Uterus (tissue), 2 donors: ENCODE measurements at regions not wholly inside any gene's neighbourhood (a gene's known extent, or its start where the extent isn't known, plus 50 kb on each side); places are given as distances from the start of the nearest gene placed in this dataset.

ENCODE experiments used
- POLR2A ChIP-seq, 2 donors: fragments of 450-650 bp; IDR thresholded peaks; one replicate each; pipeline ENCODE4 v1.6.1; 2016; ENCODE audit warnings: antibody characterized with exemption in 2 of 2, mild to moderate bottlenecking in 1 of 2, moderate library complexity in 1 of 2
- TF ChIP-seq, protein P1 (sequence below), 4 experiments: fragments of 200-600 bp in 2 of 4; fragments of 450-650 bp in 2 of 4; sonication (generic) in 2 of 4; IDR thresholded peaks; one replicate each; pipeline ENCODE4 v1.5.1; 2016 to 2019; ENCODE audit warnings: antibody characterized with exemption in 4 of 4, mild to moderate bottlenecking in 2 of 4, moderate library complexity in 1 of 4

DNA sequence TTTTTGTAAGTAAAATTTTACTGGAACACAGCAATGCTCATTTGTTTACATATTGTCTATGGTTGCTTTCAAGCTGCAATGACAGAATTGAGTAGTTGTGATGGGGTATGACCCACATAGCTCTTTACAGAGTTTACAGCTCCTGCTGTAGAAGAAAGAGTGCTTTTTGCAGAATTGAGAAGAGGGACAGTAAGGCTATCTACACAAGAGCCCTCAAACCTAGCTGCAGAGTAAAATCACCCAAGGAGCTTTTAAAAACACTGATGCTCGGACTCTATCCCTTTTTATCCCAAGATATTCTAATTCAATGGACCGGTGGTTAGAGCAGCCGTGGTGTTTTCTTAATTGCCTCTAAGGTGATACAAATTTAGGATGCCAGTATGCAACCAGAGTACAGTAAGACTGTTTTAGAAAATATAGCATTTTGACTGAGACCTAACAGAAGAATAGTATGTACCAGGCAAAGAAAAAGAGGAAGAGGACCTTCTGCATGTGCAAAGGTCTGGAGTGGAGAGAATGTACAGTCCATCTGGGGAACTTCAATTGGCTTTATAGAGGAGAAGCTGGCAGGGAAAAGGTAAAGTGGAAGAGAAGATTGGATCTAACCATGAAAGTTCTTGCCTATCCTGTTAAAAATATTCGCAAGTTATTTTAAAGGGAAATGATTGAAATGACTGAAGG lies 663.6 kb upstream of the CPEB2 start:
- TF ChIP-seq POLR2A (IDR thresholded peaks at IDR 0.05), result no peak
- TF ChIP-seq, protein P1, sequence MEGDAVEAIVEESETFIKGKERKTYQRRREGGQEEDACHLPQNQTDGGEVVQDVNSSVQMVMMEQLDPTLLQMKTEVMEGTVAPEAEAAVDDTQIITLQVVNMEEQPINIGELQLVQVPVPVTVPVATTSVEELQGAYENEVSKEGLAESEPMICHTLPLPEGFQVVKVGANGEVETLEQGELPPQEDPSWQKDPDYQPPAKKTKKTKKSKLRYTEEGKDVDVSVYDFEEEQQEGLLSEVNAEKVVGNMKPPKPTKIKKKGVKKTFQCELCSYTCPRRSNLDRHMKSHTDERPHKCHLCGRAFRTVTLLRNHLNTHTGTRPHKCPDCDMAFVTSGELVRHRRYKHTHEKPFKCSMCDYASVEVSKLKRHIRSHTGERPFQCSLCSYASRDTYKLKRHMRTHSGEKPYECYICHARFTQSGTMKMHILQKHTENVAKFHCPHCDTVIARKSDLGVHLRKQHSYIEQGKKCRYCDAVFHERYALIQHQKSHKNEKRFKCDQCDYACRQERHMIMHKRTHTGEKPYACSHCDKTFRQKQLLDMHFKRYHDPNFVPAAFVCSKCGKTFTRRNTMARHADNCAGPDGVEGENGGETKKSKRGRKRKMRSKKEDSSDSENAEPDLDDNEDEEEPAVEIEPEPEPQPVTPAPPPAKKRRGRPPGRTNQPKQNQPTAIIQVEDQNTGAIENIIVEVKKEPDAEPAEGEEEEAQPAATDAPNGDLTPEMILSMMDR (IDR thresholded peaks at IDR 0.05), result no peak
